H1 (cell line): ENCODE measurements at regions not wholly inside any gene's neighbourhood (a gene's known extent, or its start where the extent isn't known, plus 50 kb on each side); places are given as distances from the start of the nearest gene placed in this dataset.

Experiments used
- CTCF ChIA-PET: fragments of 300-600 bp; sonication (Branson Sonifier 250); formaldehyde crosslinking; loops from one replicate; lab custom pipeline; 2021; ENCODE audit not compliant: partially characterized antibody; lab: Charles Lee
- POLR2A ChIA-PET: fragments of 300-600 bp; sonication (Branson Sonifier 250); formaldehyde crosslinking; loops from one replicate; lab custom pipeline; 2021; ENCODE audit warnings: inconsistent platforms; ENCODE audit not compliant: partially characterized antibody; lab: Charles Lee
- DNase-seq, 2 experiments: peaks; one replicate each; pipeline versions ENCODE4 v3.0.0 to v3.0.0-alpha.2; 2010 to 2022; ENCODE audit warnings: low spot score in 2 of 2, low read depth in 1 of 2, mixed read lengths in 1 of 2
- FAIRE-seq: peaks from 2 replicates; lab custom pipeline; 2011; peaks lifted over from hg19 to GRCh38; lab: Jason Lieb, UNC
- H2AFZ ChIP-seq: 2 replicates; pipeline ENCODE4 v1.8.1; 2012; ENCODE audit warnings: low read length, inconsistent platforms
- H2AK5ac ChIP-seq: 2 replicates; pipeline ENCODE4 v1.6.1; 2013; ENCODE audit warnings: low read depth, low read length
- H2BK120ac ChIP-seq: replicated peaks from 2 replicates; pipeline ENCODE3; 2013; ENCODE audit warnings: low read depth, low read length, inconsistent platforms
- H2BK12ac ChIP-seq: 2 replicates; pipeline ENCODE4 v1.6.1; 2013; ENCODE audit warnings: low read depth, low read length
- H2BK15ac ChIP-seq: 2 replicates; pipeline ENCODE4 v1.6.1; 2013; ENCODE audit warnings: low read length
- H2BK20ac ChIP-seq: 2 replicates; pipeline ENCODE4 v1.6.1; 2013; ENCODE audit warnings: low read length
- H2BK5ac ChIP-seq: 2 replicates; pipeline ENCODE4 v1.6.1; 2013; ENCODE audit warnings: low read depth, low read length
- H3K14ac ChIP-seq: 2 replicates; pipeline ENCODE4 v1.6.1; 2013; ENCODE audit warnings: inconsistent platforms; ENCODE audit not compliant: insufficient read length
- H3K18ac ChIP-seq: 2 replicates; pipeline ENCODE4 v1.6.1; 2013; ENCODE audit warnings: low read length; ENCODE audit errors: extremely low read depth
- H3K23ac ChIP-seq: 2 replicates; pipeline ENCODE4 v1.6.1; 2013; ENCODE audit warnings: inconsistent platforms; ENCODE audit not compliant: insufficient read length
- H3K23me2 ChIP-seq: 2 replicates; pipeline ENCODE4 v1.6.1; 2013; ENCODE audit warnings: low read depth, low read length
- H3K27ac ChIP-seq: 2 replicates; pipeline ENCODE4 v1.6.1; 2011; ENCODE audit warnings: low read depth, low read length, inconsistent platforms
- H3K27me3 ChIP-seq, 4 experiments: replicated peaks in 1 of 4; 1 replicate in 1 of 4; 2 replicates in 3 of 4; pipeline versions ENCODE4 v1.6.1 to v1.8.1; 2011 to 2013; ENCODE audit warnings: low read length in 3 of 4, mild to moderate bottlenecking in 3 of 4, inconsistent platforms in 2 of 4, mixed read lengths in 2 of 4, moderate library complexity in 1 of 4; ENCODE audit not compliant: control insufficient read depth in 3 of 4, insufficient read depth in 3 of 4; ENCODE audit errors: extremely low read depth in 1 of 4
- H3K36me3 ChIP-seq, 4 experiments: 2 replicates each; pipeline versions ENCODE4 v1.6.1 to v1.8.1; 2011 to 2013; ENCODE audit warnings: mild to moderate bottlenecking in 4 of 4, low read length in 3 of 4, moderate library complexity in 2 of 4, control low read depth in 1 of 4, inconsistent platforms in 1 of 4; ENCODE audit not compliant: insufficient read depth in 4 of 4, control insufficient read depth in 2 of 4
- H3K4ac ChIP-seq: replicated peaks from 2 replicates; pipeline ENCODE3; 2013; ENCODE audit warnings: low read length, low read depth, mixed read lengths, inconsistent platforms; ENCODE audit not compliant: insufficient read length
- H3K4me1 ChIP-seq, 4 experiments: replicated peaks in 1 of 4; 1 replicate in 1 of 4; 2 replicates in 3 of 4; pipeline versions ENCODE4 v1.6.1 to v1.8.1; 2011 to 2013; ENCODE audit warnings: low read length in 3 of 4, inconsistent platforms in 2 of 4, mixed read lengths in 1 of 4; ENCODE audit not compliant: insufficient read depth in 4 of 4, control insufficient read depth in 3 of 4
- H3K4me2 ChIP-seq, 2 experiments: 2 replicates each; pipeline versions ENCODE4 v1.6.1 to v1.8.1; 2011 to 2013; ENCODE audit warnings: low read depth in 2 of 2, low read length in 2 of 2, control low read depth in 1 of 2, inconsistent platforms in 1 of 2, mild to moderate bottlenecking in 1 of 2; ENCODE audit not compliant: insufficient read depth in 1 of 2
- H3K4me3 ChIP-seq, 4 experiments: fragments of 200-600, 300-600 bp in 1 of 4; sonication (generic), shearing (Covaris generic), sonication (Bioruptor Twin) in 1 of 4; 2 replicates each; pipeline versions ENCODE4 v1.5.1 to v1.8.1; 2011 to 2016; ENCODE audit warnings: low read length in 4 of 4, low read depth in 3 of 4, control low read depth in 2 of 4, inconsistent platforms in 2 of 4, mild to moderate bottlenecking in 2 of 4, mixed read lengths in 1 of 4, moderate library complexity in 1 of 4; ENCODE audit not compliant: insufficient read depth in 2 of 4; ENCODE audit errors: extremely low read depth in 1 of 4
- H3K56ac ChIP-seq: replicated peaks from 2 replicates; pipeline ENCODE3; 2013; ENCODE audit warnings: low read depth, mild to moderate bottlenecking, mixed read lengths, low read length, inconsistent platforms; ENCODE audit not compliant: insufficient read length
- H3K79me1 ChIP-seq: 2 replicates; pipeline ENCODE4 v1.6.1; 2013; ENCODE audit warnings: low read depth, low read length, control low read depth
- H3K79me2 ChIP-seq, 2 experiments: 2 replicates each; pipeline versions ENCODE4 v1.6.1 to v1.8.1; 2012 to 2013; ENCODE audit warnings: low read length in 2 of 2, mild to moderate bottlenecking in 2 of 2, inconsistent platforms in 1 of 2; ENCODE audit not compliant: insufficient read depth in 2 of 2, control insufficient read depth in 1 of 2
- H3K9ac ChIP-seq, 4 experiments: replicated peaks in 1 of 4; 1 replicate in 1 of 4; 2 replicates in 3 of 4; pipeline versions ENCODE4 v1.6.1 to v1.8.1; 2011 to 2013; ENCODE audit warnings: low read depth in 3 of 4, low read length in 3 of 4, control low read depth in 2 of 4, mild to moderate bottlenecking in 2 of 4, moderate library complexity in 2 of 4, inconsistent platforms in 1 of 4; ENCODE audit errors: extremely low read depth in 1 of 4
- H3K9me3 ChIP-seq, 2 experiments: 2 replicates each; pipeline versions ENCODE4 v1.6.1 to v1.8.1; 2012 to 2013; ENCODE audit warnings: mild to moderate bottlenecking in 2 of 2, moderate library complexity in 2 of 2, control low read depth in 1 of 2, inconsistent platforms in 1 of 2, low read depth in 1 of 2, low read length in 1 of 2, mixed read lengths in 1 of 2; ENCODE audit not compliant: insufficient read depth in 2 of 2
- H4K20me1 ChIP-seq, 2 experiments: replicated peaks in 1 of 2; 2 replicates each; pipeline versions ENCODE3 to v1.8.1; 2011 to 2013; ENCODE audit warnings: inconsistent platforms in 2 of 2, low read length in 2 of 2, mild to moderate bottlenecking in 1 of 2; ENCODE audit not compliant: insufficient read depth in 2 of 2, control insufficient read depth in 1 of 2
- H4K5ac ChIP-seq: 2 replicates; pipeline ENCODE4 v1.6.1; 2013; ENCODE audit warnings: low read length, low read depth, mixed read lengths, inconsistent platforms; ENCODE audit not compliant: insufficient read length
- H4K8ac ChIP-seq: 2 replicates; pipeline ENCODE4 v1.8.0; 2013; ENCODE audit warnings: mild to moderate bottlenecking, moderate library complexity, low read length, inconsistent platforms; ENCODE audit not compliant: insufficient read depth; ENCODE audit errors: extremely low read depth
- H4K91ac ChIP-seq: replicated peaks from 2 replicates; pipeline ENCODE3; 2013; ENCODE audit warnings: low read length, mixed read lengths, inconsistent platforms; ENCODE audit not compliant: insufficient read length
- BACH1 ChIP-seq: IDR thresholded peaks from 2 replicates; pipeline ENCODE4 v1.6.1; 2012; ENCODE audit warnings: low read length, improper control_type of control experiment
- CREB1 ChIP-seq: IDR thresholded peaks from 2 replicates; pipeline ENCODE4 v1.6.1; 2012; ENCODE audit warnings: inconsistent platforms
- EZH2 ChIP-seq: fragments of 200-600 bp; sonication (generic); IDR thresholded peaks from 2 replicates; pipeline ENCODE4 v1.7.1; 2012; ENCODE audit warnings: low read depth, mild to moderate bottlenecking, moderate library complexity, low read length, inconsistent platforms; ENCODE audit not compliant: severe bottlenecking
- GABPA ChIP-seq: IDR thresholded peaks from 2 replicates; pipeline ENCODE4 v1.6.1; 2011; ENCODE audit warnings: mild to moderate bottlenecking, low read length, moderate library complexity, borderline replicate concordance; ENCODE audit not compliant: insufficient read depth
- HDAC2 ChIP-seq, 2 experiments: fragments of 300-600 bp in 1 of 2; sonication (generic) in 1 of 2; IDR thresholded peaks; 2 replicates each; pipeline ENCODE4 v1.6.1; 2011 to 2012; ENCODE audit warnings: low read depth in 2 of 2, low read length in 2 of 2, mild to moderate bottlenecking in 2 of 2, moderate library complexity in 2 of 2, borderline replicate concordance in 1 of 2, inconsistent platforms in 1 of 2
- HDAC6 ChIP-seq: IDR thresholded peaks from one replicate; pipeline ENCODE4 v1.7.1; 2012; ENCODE audit warnings: low read depth, mild to moderate bottlenecking, inconsistent platforms, low read length, moderate library complexity
- NRF1 ChIP-seq: IDR thresholded peaks from 2 replicates; pipeline ENCODE4 v1.6.1; 2011; ENCODE audit warnings: mild to moderate bottlenecking, low read depth, low read length, improper control_type of control experiment
- POLR2AphosphoS5 ChIP-seq: IDR thresholded peaks from 2 replicates; pipeline ENCODE4 v1.6.1; 2011; ENCODE audit warnings: low read depth, low read length
- RFX5 ChIP-seq: IDR thresholded peaks from 2 replicates; pipeline ENCODE4 v1.6.1; 2011; ENCODE audit warnings: low read depth, low read length, improper control_type of control experiment, borderline replicate concordance
- RXRA ChIP-seq: IDR thresholded peaks from 2 replicates; pipeline ENCODE4 v1.6.1; 2011; ENCODE audit warnings: low read depth, mild to moderate bottlenecking, low read length, moderate library complexity; ENCODE audit not compliant: insufficient read depth
- WGBS, 2 experiments: shearing (Covaris generic) in 1 of 2; methylation state at CpG; one replicate each; pipeline versions ENCODE4 v1.1.6 to v1.1.7; 2013 to 2015; ENCODE audit warnings: low lambda C conversion rate in 2 of 2, mixed read lengths in 2 of 2, inconsistent platforms in 1 of 2, low coverage in 1 of 2, missing lambda C conversion rate in 1 of 2; ENCODE audit not compliant: insufficient replicate concordance in 2 of 2, insufficient coverage in 1 of 2, insufficient read length in 1 of 2; ENCODE audit errors: extremely low coverage in 1 of 2, missing lambda C conversion rate in 1 of 2; 5-methylcytosine and 5-hydroxymethylcytosine counted together
- TF ChIP-seq, protein P1 (sequence below): IDR thresholded peaks from 2 replicates; pipeline ENCODE4 v1.6.1; 2012; ENCODE audit warnings: low read length, inconsistent platforms
- TF ChIP-seq, protein P2 (sequence below): IDR thresholded peaks from 2 replicates; pipeline ENCODE4 v1.6.1; 2011; ENCODE audit warnings: low read length, improper control_type of control experiment

DNA sequence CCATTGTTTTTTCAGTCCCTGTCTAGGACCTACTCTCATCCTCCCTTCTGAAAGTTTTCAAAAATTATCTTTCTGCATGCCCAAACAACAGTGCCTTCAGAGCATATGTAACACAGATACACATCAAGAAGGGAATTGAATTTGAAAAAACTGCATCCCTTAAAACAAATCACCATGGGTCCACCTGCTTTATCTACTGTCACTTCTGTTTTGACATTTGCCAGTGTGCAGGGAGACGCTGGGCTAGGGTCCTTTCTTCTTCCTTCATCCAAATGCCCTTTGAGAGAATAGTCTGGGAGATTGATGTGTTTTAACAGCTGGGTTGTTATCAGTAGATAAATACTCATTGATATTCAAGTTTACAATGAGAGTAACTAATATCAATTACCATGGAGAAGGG is 1630.1 kb downstream of the MAT2B start:
- H3K27ac ChIP-seq: no peak overlapping the region
- TF ChIP-seq, protein P1, sequence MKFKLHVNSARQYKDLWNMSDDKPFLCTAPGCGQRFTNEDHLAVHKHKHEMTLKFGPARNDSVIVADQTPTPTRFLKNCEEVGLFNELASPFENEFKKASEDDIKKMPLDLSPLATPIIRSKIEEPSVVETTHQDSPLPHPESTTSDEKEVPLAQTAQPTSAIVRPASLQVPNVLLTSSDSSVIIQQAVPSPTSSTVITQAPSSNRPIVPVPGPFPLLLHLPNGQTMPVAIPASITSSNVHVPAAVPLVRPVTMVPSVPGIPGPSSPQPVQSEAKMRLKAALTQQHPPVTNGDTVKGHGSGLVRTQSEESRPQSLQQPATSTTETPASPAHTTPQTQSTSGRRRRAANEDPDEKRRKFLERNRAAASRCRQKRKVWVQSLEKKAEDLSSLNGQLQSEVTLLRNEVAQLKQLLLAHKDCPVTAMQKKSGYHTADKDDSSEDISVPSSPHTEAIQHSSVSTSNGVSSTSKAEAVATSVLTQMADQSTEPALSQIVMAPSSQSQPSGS: no peak
- TF ChIP-seq RFX5: no peak
- TF ChIP-seq EZH2: no peak
- TF ChIP-seq HDAC6: no peak
- no peak for TF ChIP-seq BACH1
- no peak for TF ChIP-seq GABPA
- no peak for TF ChIP-seq HDAC2 (IDR thresholded peaks at IDR 0.05; ENCODE audit: borderline replicate concordance in 1 of 2, low read depth in 2 of 2, low read length in 2 of 2)
- no peak for TF ChIP-seq CREB1
- TF ChIP-seq, protein P2, sequence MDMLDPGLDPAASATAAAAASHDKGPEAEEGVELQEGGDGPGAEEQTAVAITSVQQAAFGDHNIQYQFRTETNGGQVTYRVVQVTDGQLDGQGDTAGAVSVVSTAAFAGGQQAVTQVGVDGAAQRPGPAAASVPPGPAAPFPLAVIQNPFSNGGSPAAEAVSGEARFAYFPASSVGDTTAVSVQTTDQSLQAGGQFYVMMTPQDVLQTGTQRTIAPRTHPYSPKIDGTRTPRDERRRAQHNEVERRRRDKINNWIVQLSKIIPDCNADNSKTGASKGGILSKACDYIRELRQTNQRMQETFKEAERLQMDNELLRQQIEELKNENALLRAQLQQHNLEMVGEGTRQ: no peak
- TF ChIP-seq NRF1: no peak
- TF ChIP-seq POLR2AphosphoS5: no peak
- no peak for TF ChIP-seq RXRA

More for the DNA sequence above, 1630.1 kb downstream of the MAT2B start:
- no peaks in the 10 kb centered on the region for H3K27me3 ChIP-seq
- no peaks in the 10 kb centered on the region; the same call in 1 of the 2 replicates for H3K23me2 ChIP-seq
- no peak overlapping the region for H3K56ac ChIP-seq
- H3K36me3 ChIP-seq: no peaks in the 10 kb centered on the region; a peak in 1 of 8 replicates
- no peak overlapping the region for H2AK5ac ChIP-seq
- H4K91ac ChIP-seq: no peak overlapping the region
- no peak overlapping the region for H2BK5ac ChIP-seq
- ChIA-PET POLR2A (no interaction called here), CTCF (interaction anchor here (0.8 kb wide), 1 partner anchor 26 kb away, joined by 3 read pairs; no protein-coding TSS in a partner anchor)
- H2BK20ac ChIP-seq: no peak overlapping the region
- H3K4me3 ChIP-seq: no peak overlapping the region
- H2AFZ ChIP-seq: no peak overlapping the region
- H2BK120ac ChIP-seq: no peak overlapping the region
- WGBS, 2 experiments: 75% methylated on average over 1 of the region's 1 CpG; no CpG with 5 or more reads in 1 of the 2 experiments
- no peak overlapping the region for H3K14ac ChIP-seq
- H3K9ac ChIP-seq: no peak overlapping the region
- H3K79me2 ChIP-seq: no peaks in the 10 kb centered on the region
- no peak overlapping the region for H4K8ac ChIP-seq
- no peak overlapping the region for H3K4me2 ChIP-seq
- H4K20me1 ChIP-seq: no peaks in the 10 kb centered on the region
- H3K4me1 ChIP-seq: peaks cover 0 to 2% (median 0%) of the 10 kb centered on the region in 4 experiments; a peak in 4 of 7 replicates
- no peak overlapping the region for H2BK12ac ChIP-seq
- H3K23ac ChIP-seq: no peak overlapping the region
- no peak overlapping the region for H3K18ac ChIP-seq
- no peak overlapping the region for H3K4ac ChIP-seq
- DNase-seq (no peak), FAIRE-seq (no peak)
- no peak overlapping the region for H4K5ac ChIP-seq
- H2BK15ac ChIP-seq: no peak overlapping the region
- H3K9me3 ChIP-seq: no peaks in the 10 kb centered on the region
- no peaks in the 10 kb centered on the region for H3K79me1 ChIP-seq
